SK-N-DZ (cell line): ENCODE measurements at regions not wholly inside any gene's neighbourhood (a gene's known extent, or its start where the extent isn't known, plus 50 kb on each side); places are given as distances from the start of the nearest gene placed in this dataset.
"Not testable (repeated sequence)": the region's sequence is repeated elsewhere in the genome, so short reads cannot be mapped to it uniquely, and the experiment has no call there.

Experiments
- DNase-seq: peaks from one replicate; pipeline ENCODE4 v3.0.0-alpha.2; 2015; ENCODE audit warnings: low spot score

GRCh38 chr2:194822657-194823056 is 834.4 kb upstream of the SLC39A10 start:
- no peak for DNase-seq

GRCh38 chr2:194822097-194822496 is 834.9 kb upstream of the SLC39A10 start:
- no peak for DNase-seq

GRCh38 chr2:194819367-194819766 is 837.7 kb upstream of the SLC39A10 start:
- no peak for DNase-seq

- DNase-seq, result no peak
These were observed 841.6 kb upstream of the SLC39A10 start for GRCh38 chr2:194815475-194815874.

GRCh38 chr2:194802589-194802988 is 854.4 kb upstream of the SLC39A10 start:
- DNase-seq, result no peak

- not testable (repeated sequence) for DNase-seq
These were observed 870.0 kb upstream of the SLC39A10 start for GRCh38 chr2:194787071-194787470.

GRCh38 chr2:194771394-194771793 is 885.6 kb upstream of the SLC39A10 start:
- DNase-seq, result not testable (repeated sequence)

GRCh38 chr2:194769030-194769429 is 888.0 kb upstream of the SLC39A10 start:
- DNase-seq, result no peak

GRCh38 chr2:194765723-194766122 is 891.3 kb upstream of the SLC39A10 start:
- DNase-seq, result no peak

GRCh38 chr2:194750926-194751325 is 906.1 kb upstream of the SLC39A10 start:
- DNase-seq, result no peak

- DNase-seq, result no peak
These were observed 911.4 kb upstream of the SLC39A10 start for GRCh38 chr2:194745557-194746146.

- DNase-seq, result no peak
These were observed 914.3 kb upstream of the SLC39A10 start for GRCh38 chr2:194742706-194743105.

GRCh38 chr2:194739217-194739616 is 917.8 kb upstream of the SLC39A10 start:
- no peak for DNase-seq

- DNase-seq, result no peak
These were observed 921.0 kb upstream of the SLC39A10 start for GRCh38 chr2:194735837-194736542.

- no peak for DNase-seq
These were observed 926.8 kb upstream of the SLC39A10 start for GRCh38 chr2:194730266-194730665.

GRCh38 chr2:194725169-194725568 is 931.9 kb upstream of the SLC39A10 start:
- DNase-seq, result no peak

GRCh38 chr2:194723446-194723845 is 933.6 kb upstream of the SLC39A10 start:
- no peak for DNase-seq

- no peak for DNase-seq
These were observed 935.8 kb upstream of the SLC39A10 start for GRCh38 chr2:194721227-194721626.

GRCh38 chr2:194720462-194720861 is 936.6 kb upstream of the SLC39A10 start:
- no peak for DNase-seq

- DNase-seq, result no peak
These were observed 938.1 kb upstream of the SLC39A10 start for GRCh38 chr2:194718881-194719280.

GRCh38 chr2:194714541-194714940 is 942.5 kb upstream of the SLC39A10 start:
- DNase-seq, result no peak

GRCh38 chr2:194709840-194710239 is 947.2 kb upstream of the SLC39A10 start:
- DNase-seq, result no peak

- DNase-seq, result no peak
These were observed 950.8 kb upstream of the SLC39A10 start for GRCh38 chr2:194706179-194706578.
